Loucy (cell line): ENCODE measurements at regions not wholly inside any gene's neighbourhood (a gene's known extent, or its start where the extent isn't known, plus 50 kb on each side); places are given as distances from the start of the nearest gene placed in this dataset.

Experiments used
- H2AFZ ChIP-seq: fragments of 200-600 bp; sonication (generic); 2 replicates; pipeline ENCODE4 v1.6.0; 2016; ENCODE audit warnings: antibody characterized with exemption, mild to moderate bottlenecking, low read length, moderate library complexity
- H3F3A ChIP-seq: fragments of 200-600 bp; 2 replicates; pipeline ENCODE4 v1.6.0; 2016; ENCODE audit warnings: antibody characterized with exemption, low read depth, mild to moderate bottlenecking
- H3K27me3 ChIP-seq: fragments of 200-600 bp; sonication (generic); 2 replicates; pipeline ENCODE4 v1.6.1; 2014; ENCODE audit warnings: low read length, mild to moderate bottlenecking; ENCODE audit not compliant: insufficient read depth, poor library complexity, severe bottlenecking
- H3K36me3 ChIP-seq: fragments of 200-600 bp; sonication (generic); 2 replicates; pipeline ENCODE4 v1.6.1; 2016; ENCODE audit warnings: low read length; ENCODE audit not compliant: insufficient read depth
- H3K4me1 ChIP-seq: fragments of 200-600 bp; sonication (generic); 2 replicates; pipeline ENCODE4 v1.5.1; 2014; ENCODE audit warnings: low read length, mild to moderate bottlenecking; ENCODE audit not compliant: insufficient read depth, poor library complexity, severe bottlenecking
- H3K4me2 ChIP-seq: fragments of 200-600 bp; sonication (generic); 2 replicates; pipeline ENCODE4 v1.6.0; 2014; ENCODE audit warnings: antibody characterized with exemption, low read length, low read depth, mild to moderate bottlenecking; ENCODE audit not compliant: poor library complexity, severe bottlenecking
- H3K4me3 ChIP-seq: fragments of 200-600 bp; sonication (generic); 2 replicates; pipeline ENCODE4 v1.5.1; 2014; ENCODE audit warnings: low read length, mild to moderate bottlenecking, mixed read lengths; ENCODE audit not compliant: poor library complexity, severe bottlenecking
- H3K79me2 ChIP-seq: fragments of 200-600 bp; sonication (generic); 2 replicates; pipeline ENCODE4 v1.6.1; 2014; ENCODE audit warnings: low read length; ENCODE audit not compliant: insufficient read depth
- H3K9ac ChIP-seq: fragments of 200-600 bp; sonication (generic); 2 replicates; pipeline ENCODE4 v1.6.0; 2014; ENCODE audit warnings: mild to moderate bottlenecking, low read depth, low read length, moderate library complexity; ENCODE audit not compliant: poor library complexity, severe bottlenecking
- H3K9me2 ChIP-seq: fragments of 200-600 bp; sonication (generic); replicated peaks from 2 replicates; pipeline ENCODE4 v1.6.1; 2016; ENCODE audit warnings: low read depth, low read length, mixed read lengths
- H3K9me3 ChIP-seq: fragments of 200-600 bp; sonication (generic); 2 replicates; pipeline ENCODE4 v1.6.1; 2014; ENCODE audit warnings: mild to moderate bottlenecking, antibody characterized with exemption, low read length, low read depth; ENCODE audit not compliant: insufficient read depth
- H4K20me1 ChIP-seq: fragments of 200-600 bp; sonication (generic); 2 replicates; pipeline ENCODE4 v1.6.0; 2014; ENCODE audit warnings: antibody characterized with exemption, low read length, mild to moderate bottlenecking; ENCODE audit not compliant: insufficient read depth, poor library complexity, severe bottlenecking
- EZH2phosphoT487 ChIP-seq: fragments of 200-600 bp; IDR thresholded peaks from 2 replicates; pipeline ENCODE4 v1.6.1; 2018; ENCODE audit warnings: antibody characterized with exemption, mild to moderate bottlenecking, moderate library complexity, borderline replicate concordance
- TF ChIP-seq, protein P1 (sequence below): fragments of 200-600 bp; sonication (generic); conservative IDR thresholded peaks from 2 replicates; pipeline ENCODE4 v1.5.1; 2014; ENCODE audit warnings: mild to moderate bottlenecking, antibody characterized with exemption, low read length

DNA sequence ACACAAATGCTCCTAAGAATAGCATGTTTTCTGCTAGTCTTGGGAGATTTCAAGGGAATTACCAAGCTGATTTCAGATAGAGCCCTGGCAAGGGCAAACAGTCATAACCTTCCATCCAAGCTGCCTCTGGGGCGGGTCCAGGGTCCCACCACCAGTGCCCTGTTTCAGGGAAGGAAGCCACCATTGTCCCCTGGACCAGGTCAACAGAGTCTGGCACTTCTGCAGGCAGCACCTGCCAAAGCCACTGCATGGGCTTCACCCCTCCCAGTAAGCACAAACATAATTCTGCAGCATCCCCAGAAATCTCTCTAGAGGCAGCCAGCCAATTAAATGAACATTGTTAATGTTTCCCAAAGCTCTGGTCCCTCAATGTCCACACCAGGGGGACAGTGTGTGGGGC lies 143.0 kb downstream of the SALL1 start:
- H2AFZ ChIP-seq = no peak overlapping the region
- H4K20me1 ChIP-seq = no peaks in the 10 kb centered on the region
- TF ChIP-seq, protein P1, sequence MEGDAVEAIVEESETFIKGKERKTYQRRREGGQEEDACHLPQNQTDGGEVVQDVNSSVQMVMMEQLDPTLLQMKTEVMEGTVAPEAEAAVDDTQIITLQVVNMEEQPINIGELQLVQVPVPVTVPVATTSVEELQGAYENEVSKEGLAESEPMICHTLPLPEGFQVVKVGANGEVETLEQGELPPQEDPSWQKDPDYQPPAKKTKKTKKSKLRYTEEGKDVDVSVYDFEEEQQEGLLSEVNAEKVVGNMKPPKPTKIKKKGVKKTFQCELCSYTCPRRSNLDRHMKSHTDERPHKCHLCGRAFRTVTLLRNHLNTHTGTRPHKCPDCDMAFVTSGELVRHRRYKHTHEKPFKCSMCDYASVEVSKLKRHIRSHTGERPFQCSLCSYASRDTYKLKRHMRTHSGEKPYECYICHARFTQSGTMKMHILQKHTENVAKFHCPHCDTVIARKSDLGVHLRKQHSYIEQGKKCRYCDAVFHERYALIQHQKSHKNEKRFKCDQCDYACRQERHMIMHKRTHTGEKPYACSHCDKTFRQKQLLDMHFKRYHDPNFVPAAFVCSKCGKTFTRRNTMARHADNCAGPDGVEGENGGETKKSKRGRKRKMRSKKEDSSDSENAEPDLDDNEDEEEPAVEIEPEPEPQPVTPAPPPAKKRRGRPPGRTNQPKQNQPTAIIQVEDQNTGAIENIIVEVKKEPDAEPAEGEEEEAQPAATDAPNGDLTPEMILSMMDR = no peak
- no peak for TF ChIP-seq EZH2phosphoT487
- H3K4me2 ChIP-seq = no peak overlapping the region
- H3K79me2 ChIP-seq = no peaks in the 10 kb centered on the region
- H3F3A ChIP-seq = no peaks in the 10 kb centered on the region
- no peaks in the 10 kb centered on the region for H3K36me3 ChIP-seq
- no peaks in the 10 kb centered on the region; the same call in 1 of the 2 replicates for H3K9me3 ChIP-seq
- no peak overlapping the region for H3K9ac ChIP-seq
- H3K4me1 ChIP-seq = no peaks in the 10 kb centered on the region
- H3K27me3 ChIP-seq = no peaks in the 10 kb centered on the region
- H3K9me2 ChIP-seq = no peaks in the 10 kb centered on the region
- no peak overlapping the region for H3K4me3 ChIP-seq

DNA sequence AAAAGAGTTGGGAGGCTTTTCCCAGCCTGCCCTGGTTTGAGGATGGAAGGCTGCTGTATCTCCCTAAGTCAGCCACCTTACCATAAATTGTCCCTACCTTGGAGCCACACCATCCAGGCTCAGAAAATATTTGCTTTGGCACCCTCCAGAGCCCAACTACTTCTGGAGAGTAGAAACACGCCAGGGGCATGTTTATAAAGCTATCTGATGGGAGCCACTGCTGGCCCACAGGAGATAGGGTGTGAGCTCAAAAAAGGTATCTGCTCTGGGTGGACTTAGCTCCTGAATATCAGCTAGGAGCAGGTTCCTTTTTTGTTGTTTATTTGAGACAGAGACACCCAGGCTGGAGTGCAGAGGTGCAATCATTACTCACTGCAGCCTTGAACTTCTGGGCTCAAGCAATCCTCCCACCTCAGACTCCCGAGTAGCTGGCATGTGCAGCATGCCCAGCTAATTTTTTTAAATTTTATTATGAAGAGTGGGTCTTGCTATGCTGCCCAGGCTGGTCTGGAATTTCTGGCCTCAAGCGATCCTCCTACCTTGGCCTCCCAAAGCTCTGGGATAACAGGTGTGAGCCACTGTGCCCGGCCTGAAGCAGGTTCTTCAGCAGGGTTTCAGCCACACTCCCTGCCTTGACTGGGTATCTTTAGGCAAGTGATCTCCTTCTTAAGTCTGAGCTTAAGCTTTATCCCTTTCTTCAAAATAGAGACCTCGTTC lies 147.1 kb downstream of the SALL1 start:
- Histone ChIP-seq H3K4me2 (no peak overlapping the region), H3K9me2 (no peaks in the 10 kb centered on the region), H2AFZ (no peak overlapping the region), H3F3A (no peaks in the 10 kb centered on the region), H3K4me1 (no peaks in the 10 kb centered on the region), H3K36me3 (no peaks in the 10 kb centered on the region), H3K9me3 (no peaks in the 10 kb centered on the region; the same call in 1 of the 2 replicates), H3K79me2 (no peaks in the 10 kb centered on the region), H3K27me3 (no peaks in the 10 kb centered on the region), H3K9ac (no peak overlapping the region), H3K4me3 (no peak overlapping the region), H4K20me1 (no peaks in the 10 kb centered on the region)
- TF ChIP-seq, protein P1 = no peak
- no peak for TF ChIP-seq EZH2phosphoT487

DNA sequence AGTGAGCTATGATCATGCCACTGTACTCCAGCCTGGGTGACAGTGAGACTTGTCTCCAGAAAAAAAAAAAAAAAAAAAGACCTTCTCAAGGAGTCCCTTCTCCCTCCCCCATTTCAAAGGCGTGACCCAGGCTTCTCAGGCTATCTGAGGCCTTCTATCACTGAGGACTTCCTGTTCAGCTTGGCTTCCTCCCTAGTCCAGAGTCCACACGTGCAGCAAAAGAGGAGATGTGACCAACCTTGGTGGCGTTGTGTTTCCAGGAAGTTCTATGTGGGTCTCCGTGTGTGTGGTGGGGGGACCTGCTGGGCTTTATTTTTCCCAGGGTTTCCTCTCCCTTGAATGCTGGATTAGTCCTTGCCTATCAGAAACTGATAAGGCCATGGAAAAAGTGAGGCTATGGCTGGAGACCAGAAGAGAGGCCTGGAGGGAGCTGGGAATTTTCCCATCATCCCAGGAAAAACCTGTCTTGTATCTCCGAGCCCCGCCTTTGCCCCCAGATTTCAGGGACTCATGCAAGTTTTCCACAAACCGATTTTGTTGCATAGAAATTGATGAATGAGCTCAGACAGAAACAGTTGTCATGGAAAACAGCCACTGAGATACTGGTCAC lies 148.1 kb downstream of the SALL1 start:
- H3F3A ChIP-seq = no peaks in the 10 kb centered on the region
- no peaks in the 10 kb centered on the region for H3K27me3 ChIP-seq
- H3K4me3 ChIP-seq = no peak overlapping the region
- H3K9ac ChIP-seq = no peak overlapping the region
- no peaks in the 10 kb centered on the region; the same call in 1 of the 2 replicates for H3K9me3 ChIP-seq
- H3K36me3 ChIP-seq = no peaks in the 10 kb centered on the region
- no peak for TF ChIP-seq EZH2phosphoT487
- TF ChIP-seq, protein P1 = no peak
- no peaks in the 10 kb centered on the region for H3K79me2 ChIP-seq
- H4K20me1 ChIP-seq = no peaks in the 10 kb centered on the region
- H3K4me1 ChIP-seq = no peaks in the 10 kb centered on the region
- H2AFZ ChIP-seq = no peak overlapping the region
- no peak overlapping the region for H3K4me2 ChIP-seq
- no peaks in the 10 kb centered on the region for H3K9me2 ChIP-seq
